ENCODE measurements at regions not wholly inside any gene's neighbourhood (a gene's known extent, or its start where the extent isn't known, plus 50 kb on each side); places are given as distances from the start of the nearest gene placed in this dataset.

DNA sequence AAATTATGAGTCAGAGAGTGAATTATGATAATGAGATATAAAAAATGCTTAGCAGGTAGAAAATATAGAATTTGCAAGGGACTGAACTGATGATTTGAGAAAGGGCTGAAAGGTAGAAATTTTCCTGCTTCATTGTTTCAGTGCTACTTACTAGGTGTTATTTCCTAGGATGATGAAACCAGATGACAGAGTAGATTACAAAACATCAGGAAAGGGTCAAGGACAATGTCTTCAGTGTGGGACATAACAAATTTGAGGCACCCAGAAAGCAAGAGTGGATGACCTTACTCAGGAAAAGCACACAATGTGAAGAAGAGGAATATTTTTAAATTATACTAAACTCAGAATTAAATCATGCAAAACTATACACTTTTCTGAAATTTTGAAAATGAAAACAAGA is 102.1 kb downstream of the SHCBP1 start:
- TF ChIP-seq ADNP (CRISPR knock-in tag; IDR thresholded peaks at IDR 0.05) (no peak), ARHGAP35 (CRISPR knock-in tag; IDR thresholded peaks at IDR 0.05; ENCODE audit: borderline replicate concordance) (no peak), ZNF431 (CRISPR knock-in tag; IDR thresholded peaks at IDR 0.05; ENCODE audit: borderline replicate concordance, low read depth) (no peak), HHEX (CRISPR knock-in tag; IDR thresholded peaks at IDR 0.05) (no peak)
- TF ChIP-seq, protein P1, sequence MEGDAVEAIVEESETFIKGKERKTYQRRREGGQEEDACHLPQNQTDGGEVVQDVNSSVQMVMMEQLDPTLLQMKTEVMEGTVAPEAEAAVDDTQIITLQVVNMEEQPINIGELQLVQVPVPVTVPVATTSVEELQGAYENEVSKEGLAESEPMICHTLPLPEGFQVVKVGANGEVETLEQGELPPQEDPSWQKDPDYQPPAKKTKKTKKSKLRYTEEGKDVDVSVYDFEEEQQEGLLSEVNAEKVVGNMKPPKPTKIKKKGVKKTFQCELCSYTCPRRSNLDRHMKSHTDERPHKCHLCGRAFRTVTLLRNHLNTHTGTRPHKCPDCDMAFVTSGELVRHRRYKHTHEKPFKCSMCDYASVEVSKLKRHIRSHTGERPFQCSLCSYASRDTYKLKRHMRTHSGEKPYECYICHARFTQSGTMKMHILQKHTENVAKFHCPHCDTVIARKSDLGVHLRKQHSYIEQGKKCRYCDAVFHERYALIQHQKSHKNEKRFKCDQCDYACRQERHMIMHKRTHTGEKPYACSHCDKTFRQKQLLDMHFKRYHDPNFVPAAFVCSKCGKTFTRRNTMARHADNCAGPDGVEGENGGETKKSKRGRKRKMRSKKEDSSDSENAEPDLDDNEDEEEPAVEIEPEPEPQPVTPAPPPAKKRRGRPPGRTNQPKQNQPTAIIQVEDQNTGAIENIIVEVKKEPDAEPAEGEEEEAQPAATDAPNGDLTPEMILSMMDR (CRISPR knock-in tag; IDR thresholded peaks at IDR 0.05), result no peak
